Muscle of leg (tissue), 3 donors: ENCODE measurements at regions not wholly inside any gene's neighbourhood (a gene's known extent, or its start where the extent isn't known, plus 50 kb on each side); places are given as distances from the start of the nearest gene placed in this dataset.

Experiments used
- DNase-seq: peaks from one replicate; pipeline ENCODE4 v3.0.0; 2013
- H3K27ac ChIP-seq: one replicate; pipeline ENCODE4 v1.5.1; 2013; ENCODE audit warnings: mild to moderate bottlenecking, low read length, control low read depth
- H3K27me3 ChIP-seq: one replicate; pipeline ENCODE4 v1.6.1; 2013; ENCODE audit warnings: low read length; ENCODE audit not compliant: control insufficient read depth, insufficient read depth
- H3K36me3 ChIP-seq: one replicate; pipeline ENCODE4 v1.6.1; 2013; ENCODE audit warnings: low read length; ENCODE audit not compliant: control insufficient read depth, insufficient read depth
- H3K4me1 ChIP-seq: one replicate; pipeline ENCODE4 v1.6.1; 2013; ENCODE audit warnings: low read length; ENCODE audit not compliant: control insufficient read depth, insufficient read depth
- H3K4me3 ChIP-seq: one replicate; pipeline ENCODE4 v1.5.1; 2013; ENCODE audit warnings: low read length, control low read depth
- H3K9me3 ChIP-seq: replicated peaks from 2 replicates; pipeline ENCODE4 v1.6.1; 2013; ENCODE audit warnings: low read depth, low read length; ENCODE audit not compliant: control insufficient read depth
- WGBS: methylation state at CpG from one replicate; pipeline ENCODE4 v1.1.5; 2013; ENCODE audit warnings: missing lambda C conversion rate; ENCODE audit not compliant: insufficient coverage; 5-methylcytosine and 5-hydroxymethylcytosine counted together

GRCh38 chr2:15883684-15884083 is 56.7 kb upstream of the MYCN start:
- DNase-seq, result no peak
- no peak overlapping the region for H3K27ac ChIP-seq
- H3K27me3 ChIP-seq, result no peaks in the 10 kb centered on the region
- peaks cover 17% of the 10 kb centered on the region for H3K4me1 ChIP-seq
- no peaks in the 10 kb centered on the region for H3K9me3 ChIP-seq
- 83% methylated on average over 1 of the region's 2 CpGs for WGBS
- H3K4me3 ChIP-seq, result no peak overlapping the region
- no peaks in the 10 kb centered on the region for H3K36me3 ChIP-seq

GRCh38 chr2:15884790-15885189 is 55.6 kb upstream of the MYCN start:
- Histone ChIP-seq H3K4me3 (no peak overlapping the region), H3K4me1 (peaks cover 27% of the 10 kb centered on the region), H3K27ac (no peak overlapping the region), H3K27me3 (no peaks in the 10 kb centered on the region), H3K36me3 (no peaks in the 10 kb centered on the region), H3K9me3 (no peaks in the 10 kb centered on the region)
- WGBS, result no CpG with 5 or more reads among the region's 2 CpGs
- DNase-seq, result no peak

GRCh38 chr2:15886231-15886630 is 54.1 kb upstream of the MYCN start:
- peaks cover 40% of the 10 kb centered on the region for H3K4me1 ChIP-seq
- no peak for DNase-seq
- 73% methylated on average over 3 of the region's 6 CpGs for WGBS

GRCh38 chr2:15889442-15890123 is 50.8 kb upstream of the MYCN start:
- H3K9me3 ChIP-seq, result no peaks in the 10 kb centered on the region
- peak; percentile 88 for DNase-seq
- H3K36me3 ChIP-seq, result no peaks in the 10 kb centered on the region
- no peaks in the 10 kb centered on the region for H3K27me3 ChIP-seq
- H3K4me1 ChIP-seq, result peaks cover 53% of the 10 kb centered on the region
- no peak overlapping the region for H3K4me3 ChIP-seq
- WGBS, result 57% methylated on average over 12 of the region's 15 CpGs
- peak overlapping the region; percentile 83 for H3K27ac ChIP-seq

More at GRCh38 chr2:15886231-15886630, 54.1 kb upstream of the MYCN start:
- H3K27me3 ChIP-seq, result no peaks in the 10 kb centered on the region
- no peak overlapping the region for H3K4me3 ChIP-seq
- no peaks in the 10 kb centered on the region for H3K9me3 ChIP-seq
- no peaks in the 10 kb centered on the region for H3K36me3 ChIP-seq
- H3K27ac ChIP-seq, result no peak overlapping the region

- H3K27ac ChIP-seq, result peak overlapping the region; percentile 71
- H3K4me1 ChIP-seq, result peaks cover 53% of the 10 kb centered on the region
- H3K9me3 ChIP-seq, result no peaks in the 10 kb centered on the region
- no peaks in the 10 kb centered on the region for H3K36me3 ChIP-seq
- no peaks in the 10 kb centered on the region for H3K27me3 ChIP-seq
- DNase-seq, result no peak
- H3K4me3 ChIP-seq, result no peak overlapping the region
- WGBS, result 50% methylated on average over 11 of the region's 18 CpGs
Measured at GRCh38 chr2:15890124-15890754, 50.1 kb upstream of the MYCN start.
